SK-N-SH (cell line): ENCODE measurements at regions not wholly inside any gene's neighbourhood (a gene's known extent, or its start where the extent isn't known, plus 50 kb on each side); places are given as distances from the start of the nearest gene placed in this dataset.

Source experiments
- CTCF ChIA-PET: fragments of 300-600, 350-600 bp; formaldehyde crosslinking; extraction: SDS; loops from one replicate; lab custom pipeline; 2021; lab: Yijun Ruan, JAX
- POLR2A ChIA-PET: fragments of 350-600 bp; sonication (Branson Sonifier 250); formaldehyde crosslinking; extraction: SDS; loops from one replicate; lab custom pipeline; 2020; ENCODE audit warnings: antibody characterized with exemption, inconsistent platforms; lab: Yijun Ruan, JAX
- DNase-seq: peaks from one replicate; pipeline ENCODE4 v3.0.0; 2012
- H2AFZ ChIP-seq: fragments of 200-600 bp; sonication (generic); 2 replicates; pipeline ENCODE4 v1.8.1; 2016; ENCODE audit warnings: antibody characterized with exemption, mild to moderate bottlenecking, low read depth
- H3F3A ChIP-seq: fragments of 200-600 bp; sonication (generic); replicated peaks from 2 replicates; pipeline ENCODE3; 2016; ENCODE audit warnings: antibody characterized with exemption, mild to moderate bottlenecking; ENCODE audit not compliant: insufficient read depth
- H3K27ac ChIP-seq, 2 experiments: fragments of 200-500 bp in 1 of 2; fragments of 200-600 bp in 1 of 2; sonication (Bioruptor generic) in 1 of 2; sonication (generic), shearing (Covaris generic) in 1 of 2; 2 replicates each; pipeline versions ENCODE4 v1.5.1 to v1.6.1; 2014 to 2016; ENCODE audit warnings: low read depth in 2 of 2, inconsistent platforms in 1 of 2, low read length in 1 of 2, mild to moderate bottlenecking in 1 of 2, mixed read lengths in 1 of 2
- H3K27me3 ChIP-seq: fragments of 200-600 bp; sonication (generic), shearing (Covaris generic); 2 replicates; pipeline ENCODE4 v1.6.1; 2016; ENCODE audit warnings: mixed run types; ENCODE audit not compliant: insufficient read depth
- H3K36me3 ChIP-seq, 2 experiments: fragments of 200-500 bp in 1 of 2; fragments of 200-600 bp in 1 of 2; sonication (Bioruptor generic) in 1 of 2; sonication (generic) in 1 of 2; replicated peaks in 1 of 2; 2 replicates each; pipeline versions ENCODE3 to v1.5.1; 2014 to 2016; ENCODE audit warnings: low read length in 1 of 2, mild to moderate bottlenecking in 1 of 2; ENCODE audit not compliant: insufficient read depth in 2 of 2, control insufficient read depth in 1 of 2
- H3K4me1 ChIP-seq, 2 experiments: fragments of 200-500 bp in 1 of 2; fragments of 200-600 bp in 1 of 2; sonication (Bioruptor generic) in 1 of 2; sonication (generic), shearing (Covaris generic) in 1 of 2; 2 replicates each; pipeline versions ENCODE4 v1.5.1 to v1.6.1; 2014 to 2016; ENCODE audit warnings: low read depth in 1 of 2, low read length in 1 of 2, mixed run types in 1 of 2; ENCODE audit not compliant: insufficient read depth in 2 of 2, control insufficient read depth in 1 of 2
- H3K4me2 ChIP-seq: fragments of 200-600 bp; sonication (generic), shearing (Covaris generic); 2 replicates; pipeline ENCODE4 v1.6.1; 2017; ENCODE audit warnings: mixed run types
- H3K4me3 ChIP-seq, 2 experiments: fragments of 200-500 bp in 1 of 2; fragments of 200-600 bp in 1 of 2; sonication (Bioruptor generic) in 1 of 2; sonication (generic), shearing (Covaris generic) in 1 of 2; 2 replicates each; pipeline versions ENCODE4 v1.5.1 to v1.8.1; 2014 to 2016; ENCODE audit warnings: low read depth in 2 of 2, inconsistent platforms in 1 of 2, low read length in 1 of 2, mild to moderate bottlenecking in 1 of 2, mixed read lengths in 1 of 2, moderate library complexity in 1 of 2
- H3K79me2 ChIP-seq: fragments of 200-600 bp; sonication (generic); 2 replicates; pipeline ENCODE4 v1.8.1; 2017; ENCODE audit warnings: mild to moderate bottlenecking; ENCODE audit not compliant: insufficient read depth
- H3K9ac ChIP-seq: fragments of 200-600 bp; sonication (generic); 2 replicates; pipeline ENCODE4 v1.6.1; 2017; ENCODE audit warnings: mixed run types
- H3K9me2 ChIP-seq: fragments of 200-600 bp; sonication (generic); 2 replicates; pipeline ENCODE4 v1.6.1; 2017; ENCODE audit warnings: mixed run types
- H3K9me3 ChIP-seq: fragments of 200-600 bp; sonication (generic); 2 replicates; pipeline ENCODE4 v1.6.1; 2017; ENCODE audit warnings: mixed run types, mild to moderate bottlenecking, moderate library complexity
- H4K20me1 ChIP-seq: fragments of 200-600 bp; sonication (generic); 2 replicates; pipeline ENCODE4 v1.6.1; 2017; ENCODE audit warnings: mild to moderate bottlenecking, mixed run types; ENCODE audit not compliant: insufficient read depth
- ELF1 ChIP-seq: IDR thresholded peaks from 2 replicates; pipeline ENCODE4 v1.4.0; 2012
- EZH2phosphoT487 ChIP-seq: fragments of 200-600 bp; sonication (generic); IDR thresholded peaks from 2 replicates; pipeline ENCODE4 v1.6.1; 2017; ENCODE audit warnings: low read depth, mixed run types, mild to moderate bottlenecking, antibody characterized with exemption, moderate library complexity, borderline replicate concordance
- FOSL2 ChIP-seq: IDR thresholded peaks from 2 replicates; pipeline ENCODE4 v1.4.0; 2012; ENCODE audit warnings: low read depth, mild to moderate bottlenecking, moderate library complexity, borderline replicate concordance
- IRF3 ChIP-seq: fragments of 150-350 bp; IDR thresholded peaks from 2 replicates; pipeline ENCODE4 v1.6.1; 2016; ENCODE audit warnings: mild to moderate bottlenecking, low read depth, low read length
- MEF2A ChIP-seq: IDR thresholded peaks from 2 replicates; pipeline ENCODE4 v1.4.0; 2012; ENCODE audit warnings: low read depth, borderline replicate concordance
- RCOR1 ChIP-seq: fragments of 150-350 bp; IDR thresholded peaks from 2 replicates; pipeline ENCODE4 v1.6.1; 2017; ENCODE audit warnings: antibody characterized with exemption, low read length
- SIN3A ChIP-seq: IDR thresholded peaks from 2 replicates; pipeline ENCODE4 v1.6.1; 2012; ENCODE audit warnings: low read depth, mild to moderate bottlenecking, low read length, moderate library complexity, borderline replicate concordance
- SMC3 ChIP-seq: IDR thresholded peaks from 2 replicates; pipeline ENCODE4 v1.6.1; 2012; ENCODE audit warnings: low read depth, low read length, improper control_type of control experiment
- WGBS: methylation state at CpG from one replicate; pipeline ENCODE4 v1.1.6; 2017; ENCODE audit warnings: low lambda C conversion rate; 5-methylcytosine and 5-hydroxymethylcytosine counted together
- TF ChIP-seq, protein P1 (sequence below): IDR thresholded peaks from 2 replicates; pipeline ENCODE4; 2012

DNA sequence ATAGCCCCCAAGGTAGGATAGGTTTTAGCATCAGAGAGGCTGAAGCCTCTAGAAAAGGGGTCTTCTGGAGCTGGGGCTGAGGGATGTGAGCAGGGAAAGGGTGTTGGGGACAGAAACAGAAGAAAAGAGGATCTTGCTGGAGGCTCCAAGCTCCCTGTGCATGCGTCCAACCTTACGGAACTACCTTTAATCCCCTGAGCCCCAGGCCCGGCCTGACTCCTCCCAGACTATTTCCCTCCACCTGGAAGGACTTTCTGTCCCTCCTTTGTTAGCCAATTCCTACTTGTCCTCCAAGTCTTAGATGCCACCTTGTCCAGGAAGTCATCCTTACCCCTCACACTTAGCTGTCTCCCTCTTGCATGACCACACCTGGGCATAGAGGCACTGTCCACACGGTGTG is 50.0 kb upstream of the VPS8 start:
- H3K36me3 ChIP-seq = no peaks in the 10 kb centered on the region
- 88% methylated on average over 4 of the region's 4 CpGs for WGBS
- CTCF ChIA-PET = interaction anchor here (1.0 to 3.0 kb wide), 5 partner anchors 9 to 201 kb away, joined by 3 to 14 read pairs (median 3); partner anchors contain the start of gene EPHB3

More for the DNA sequence above, 50.0 kb upstream of the VPS8 start:
- no peaks in the 10 kb centered on the region for H3K9me3 ChIP-seq
- H3K79me2 ChIP-seq = no peaks in the 10 kb centered on the region
- H3K4me2 ChIP-seq = no peak overlapping the region
- H3K9ac ChIP-seq = no peak overlapping the region
- peaks cover 0 to 2% of the 10 kb centered on the region in 2 experiments; a peak in 1 of 4 replicates for H3K4me1 ChIP-seq
- no peaks in the 10 kb centered on the region for H3F3A ChIP-seq
- H4K20me1 ChIP-seq = no peaks in the 10 kb centered on the region
- H3K4me3 ChIP-seq = no peak overlapping the region
- no peak for DNase-seq
- H2AFZ ChIP-seq = no peak overlapping the region
- H3K27ac ChIP-seq = no peak overlapping the region
- POLR2A ChIA-PET = interaction anchor here (1.2 kb wide), 1 partner anchor 50 kb away, joined by 4 read pairs; the partner anchor contains the start of gene MAGEF1
- no peaks in the 10 kb centered on the region for H3K27me3 ChIP-seq
- TF ChIP-seq SMC3 (no peak), ELF1 (no peak), SIN3A (no peak), FOSL2 (no peak), RCOR1 (no peak), MEF2A (no peak), EZH2phosphoT487 (no peak), IRF3 (no peak)
- TF ChIP-seq, protein P1, sequence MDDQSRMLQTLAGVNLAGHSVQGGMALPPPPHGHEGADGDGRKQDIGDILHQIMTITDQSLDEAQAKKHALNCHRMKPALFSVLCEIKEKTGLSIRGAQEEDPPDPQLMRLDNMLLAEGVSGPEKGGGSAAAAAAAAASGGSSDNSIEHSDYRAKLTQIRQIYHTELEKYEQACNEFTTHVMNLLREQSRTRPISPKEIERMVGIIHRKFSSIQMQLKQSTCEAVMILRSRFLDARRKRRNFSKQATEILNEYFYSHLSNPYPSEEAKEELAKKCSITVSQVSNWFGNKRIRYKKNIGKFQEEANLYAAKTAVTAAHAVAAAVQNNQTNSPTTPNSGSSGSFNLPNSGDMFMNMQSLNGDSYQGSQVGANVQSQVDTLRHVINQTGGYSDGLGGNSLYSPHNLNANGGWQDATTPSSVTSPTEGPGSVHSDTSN = no peak
- TF ChIP-seq, all 33 proteins: peak for 0
- no peaks in the 10 kb centered on the region for H3K9me2 ChIP-seq
